H9 (cell line): ENCODE measurements at regions not wholly inside any gene's neighbourhood (a gene's known extent, or its start where the extent isn't known, plus 50 kb on each side); places are given as distances from the start of the nearest gene placed in this dataset.

ENCODE experiments used
- DNase-seq: peaks from one replicate; pipeline ENCODE4 v3.0.0-alpha.2; 2017
- H2AFZ ChIP-seq: one replicate; pipeline ENCODE4 v1.6.1; 2013; ENCODE audit warnings: mild to moderate bottlenecking, low read length, control low read depth, moderate library complexity
- H2AK5ac ChIP-seq: 2 replicates; pipeline ENCODE4 v1.6.1; 2013; ENCODE audit warnings: low read length, control low read depth, mixed read lengths; ENCODE audit not compliant: insufficient read length
- H2BK120ac ChIP-seq: one replicate; pipeline ENCODE4 v1.6.1; 2013; ENCODE audit warnings: low read depth, mild to moderate bottlenecking, low read length, control low read depth, inconsistent platforms; ENCODE audit not compliant: poor library complexity, severe bottlenecking
- H2BK12ac ChIP-seq: 2 replicates; pipeline ENCODE4 v1.6.1; 2013; ENCODE audit warnings: low read length, control low read depth, mixed read lengths, low read depth; ENCODE audit not compliant: insufficient read length
- H2BK15ac ChIP-seq: 2 replicates; pipeline ENCODE4 v1.6.1; 2013; ENCODE audit warnings: low read depth, low read length, control low read depth
- H2BK20ac ChIP-seq: one replicate; pipeline ENCODE4 v1.6.1; 2013; ENCODE audit warnings: low read depth, mild to moderate bottlenecking, low read length, control low read depth, inconsistent platforms; ENCODE audit not compliant: poor library complexity, severe bottlenecking
- H2BK5ac ChIP-seq: 2 replicates; pipeline ENCODE4 v1.6.1; 2013; ENCODE audit warnings: low read length, control low read depth, mixed read lengths; ENCODE audit not compliant: insufficient read length
- H3K14ac ChIP-seq: 2 replicates; pipeline ENCODE4 v1.6.1; 2013; ENCODE audit warnings: low read length, control low read depth; ENCODE audit not compliant: insufficient read depth
- H3K18ac ChIP-seq: 2 replicates; pipeline ENCODE4 v1.6.1; 2013; ENCODE audit warnings: low read depth, mild to moderate bottlenecking, mixed read lengths, low read length, control low read depth; ENCODE audit not compliant: insufficient read length
- H3K23ac ChIP-seq: 2 replicates; pipeline ENCODE4 v1.6.1; 2013; ENCODE audit warnings: low read length, control low read depth, mixed read lengths, low read depth; ENCODE audit not compliant: insufficient read length
- H3K23me2 ChIP-seq: 2 replicates; pipeline ENCODE4 v1.6.1; 2013; ENCODE audit warnings: low read depth, mild to moderate bottlenecking, mixed read lengths, low read length, control low read depth; ENCODE audit not compliant: insufficient read length, poor library complexity, severe bottlenecking
- H3K27ac ChIP-seq: 2 replicates; pipeline ENCODE4 v1.5.1; 2013; ENCODE audit warnings: low read length, control low read depth, mixed read lengths, low read depth; ENCODE audit not compliant: insufficient read length
- H3K27me3 ChIP-seq: 2 replicates; pipeline ENCODE4 v1.6.1; 2013; ENCODE audit warnings: low read length, control low read depth, inconsistent platforms; ENCODE audit not compliant: insufficient read depth
- H3K4ac ChIP-seq: 2 replicates; pipeline ENCODE4 v1.6.1; 2013; ENCODE audit warnings: low read depth, mild to moderate bottlenecking, control low read depth, inconsistent platforms, low read length, moderate library complexity
- H3K4me1 ChIP-seq: 2 replicates; pipeline ENCODE4 v1.6.1; 2013; ENCODE audit warnings: low read length, control low read depth, inconsistent platforms; ENCODE audit not compliant: insufficient read depth
- H3K4me2 ChIP-seq: 2 replicates; pipeline ENCODE4 v1.6.1; 2013; ENCODE audit warnings: low read length, control low read depth, mixed read lengths; ENCODE audit not compliant: insufficient read length, insufficient read depth
- H3K56ac ChIP-seq: 2 replicates; pipeline ENCODE4 v1.6.1; 2013; ENCODE audit warnings: low read depth, mild to moderate bottlenecking, mixed read lengths, low read length, control low read depth; ENCODE audit not compliant: insufficient read length
- H3K79me1 ChIP-seq: 2 replicates; pipeline ENCODE4 v1.6.1; 2013; ENCODE audit warnings: low read depth, mild to moderate bottlenecking, moderate library complexity, low read length, control low read depth, inconsistent platforms; ENCODE audit not compliant: insufficient read depth, poor library complexity, severe bottlenecking
- H3K79me2 ChIP-seq: 2 replicates; pipeline ENCODE4 v1.6.1; 2013; ENCODE audit warnings: low read length, control low read depth, inconsistent platforms; ENCODE audit not compliant: insufficient read depth
- H3K9ac ChIP-seq: 2 replicates; pipeline ENCODE4 v1.6.1; 2013; ENCODE audit warnings: low read length, control low read depth, mixed read lengths; ENCODE audit not compliant: insufficient read length; ENCODE audit errors: extremely low read depth
- H3K9me3 ChIP-seq: one replicate; pipeline ENCODE4 v1.6.1; 2013; ENCODE audit warnings: low read depth, low read length, inconsistent platforms; ENCODE audit not compliant: control insufficient read depth
- H3T11ph ChIP-seq: one replicate; pipeline ENCODE4 v1.6.1; 2013; ENCODE audit warnings: mild to moderate bottlenecking, low read length, control low read depth, inconsistent platforms
- H4K20me1 ChIP-seq: one replicate; pipeline ENCODE4 v1.6.1; 2013; ENCODE audit not compliant: control insufficient read depth, insufficient read length, insufficient read depth
- H4K5ac ChIP-seq: 2 replicates; pipeline ENCODE4 v1.6.1; 2013; ENCODE audit warnings: low read depth, mild to moderate bottlenecking, mixed read lengths, low read length, control low read depth; ENCODE audit not compliant: insufficient read length
- H4K8ac ChIP-seq: replicated peaks from 2 replicates; pipeline ENCODE4 v1.6.1; 2013; ENCODE audit warnings: low read length, control low read depth, mixed read lengths, low read depth; ENCODE audit not compliant: insufficient read length
- H4K91ac ChIP-seq: 2 replicates; pipeline ENCODE4 v1.6.1; 2013; ENCODE audit warnings: low read depth, mild to moderate bottlenecking, moderate library complexity, mixed read lengths, low read length, control low read depth; ENCODE audit not compliant: insufficient read length
- H3K27ac Mint-ChIP-seq, 3 experiments: 2 replicates in 2 of 3; 3 replicates in 1 of 3; pipeline ENCODE4 v1.8.0; 2020 to 2021; ENCODE audit warnings: mixed read lengths in 3 of 3, mild to moderate bottlenecking in 1 of 3, moderate library complexity in 1 of 3
- H3K27me3 Mint-ChIP-seq: 2 replicates; pipeline ENCODE4 v1.8.0; 2021; ENCODE audit warnings: low read depth, mild to moderate bottlenecking, moderate library complexity, mixed read lengths
- H3K36me3 Mint-ChIP-seq, 3 experiments: 2 replicates in 2 of 3; 3 replicates in 1 of 3; pipeline ENCODE4 v1.8.0; 2020 to 2021; ENCODE audit warnings: low read depth in 3 of 3, mixed read lengths in 3 of 3; ENCODE audit not compliant: insufficient read depth in 1 of 3
- H3K4me1 Mint-ChIP-seq, 2 experiments: 2 replicates each; pipeline ENCODE4 v1.8.0; 2020; ENCODE audit warnings: mixed read lengths in 2 of 2
- H3K4me3 Mint-ChIP-seq, 2 experiments: 2 replicates in 1 of 2; 3 replicates in 1 of 2; pipeline ENCODE4 v1.8.0; 2020 to 2021; ENCODE audit warnings: mild to moderate bottlenecking in 2 of 2, mixed read lengths in 2 of 2, moderate library complexity in 1 of 2
- H3K9me3 Mint-ChIP-seq, 2 experiments: 2 replicates in 1 of 2; 3 replicates in 1 of 2; pipeline ENCODE4 v1.8.0; 2020; ENCODE audit warnings: mild to moderate bottlenecking in 2 of 2, mixed read lengths in 2 of 2, moderate library complexity in 1 of 2
- CTCF ChIP-seq: fragments of 200-600 bp; sonication (generic); conservative IDR thresholded peaks from 3 replicates; pipeline ENCODE4 v1.8.0; 2021; ENCODE audit warnings: antibody characterized with exemption, mild to moderate bottlenecking
- WGBS: extraction: QIAGEN DNeasy Blood & Tissue Kit; methylation state at CpG from one replicate; pipeline ENCODE4 v1.1.7; 2013; ENCODE audit warnings: missing lambda C conversion rate, low lambda C conversion rate, mixed read lengths; ENCODE audit not compliant: insufficient read length; ENCODE audit errors: extremely low coverage; 5-methylcytosine and 5-hydroxymethylcytosine counted together

- H2BK20ac ChIP-seq: no peak overlapping the region
- H3K27me3 Mint-ChIP-seq: no peaks in the 10 kb centered on the region; the same call in none of the 2 replicates
- no peak overlapping the region for H3K4me3 Mint-ChIP-seq
- H3K23ac ChIP-seq: no peak overlapping the region
- no peak overlapping the region for H2BK120ac ChIP-seq
- no peaks in the 10 kb centered on the region for H4K20me1 ChIP-seq
- H3K27ac ChIP-seq: no peak overlapping the region
- H3K18ac ChIP-seq: no peak overlapping the region
- H4K8ac ChIP-seq: no peak overlapping the region
- H3K4me1 ChIP-seq: no peaks in the 10 kb centered on the region
- no peak for TF ChIP-seq CTCF
- no peak overlapping the region for H2AFZ ChIP-seq
- H2BK15ac ChIP-seq: no peak overlapping the region
- WGBS: no CpG with 5 or more reads among the region's 3 CpGs
- no peak overlapping the region for H3T11ph ChIP-seq
- H3K4me2 ChIP-seq: no peak overlapping the region
- H3K9me3 ChIP-seq: peaks cover 11% of the 10 kb centered on the region
- no peak for DNase-seq
- no peak overlapping the region for H3K4ac ChIP-seq
- no peak overlapping the region for H3K27ac Mint-ChIP-seq
- H2BK12ac ChIP-seq: no peak overlapping the region
- no peak overlapping the region for H3K9ac ChIP-seq
- H2AK5ac ChIP-seq: no peak overlapping the region
- no peaks in the 10 kb centered on the region for H3K23me2 ChIP-seq
- H3K36me3 Mint-ChIP-seq: 0 out of 7 replicates have a peak, but pooled peaks cover 0 to 1% (median 0%) of the 10 kb centered on the region in 3 experiments
- H2BK5ac ChIP-seq: no peak overlapping the region
- no peaks in the 10 kb centered on the region for H3K27me3 ChIP-seq
- no peak overlapping the region for H4K5ac ChIP-seq
- H3K4me1 Mint-ChIP-seq: 0 out of 4 replicates have a peak, but pooled peaks cover 0 to 2% of the 10 kb centered on the region in 2 experiments
- H3K56ac ChIP-seq: no peak overlapping the region
- H3K14ac ChIP-seq: no peak overlapping the region
- H3K79me2 ChIP-seq: no peaks in the 10 kb centered on the region
- H3K79me1 ChIP-seq: no peaks in the 10 kb centered on the region
- no peak overlapping the region for H4K91ac ChIP-seq
- peaks cover 7 to 50% of the 10 kb centered on the region in 2 experiments; a peak in 4 of 5 replicates for H3K9me3 Mint-ChIP-seq
These were observed 244.6 kb downstream of the DMRT2 start for GRCh38 chr9:1294641-1295258.
